NCI-H1417 (cell line): ENCODE measurements at regions not wholly inside any gene's neighbourhood (a gene's known extent, or its start where the extent isn't known, plus 50 kb on each side); places are given as distances from the start of the nearest gene placed in this dataset.

ENCODE experiments used
- DNase-seq, 3 experiments: peaks; one replicate each; lab custom pipeline; 2025; lab: John Stamatoyannopoulos, UW

DNA sequence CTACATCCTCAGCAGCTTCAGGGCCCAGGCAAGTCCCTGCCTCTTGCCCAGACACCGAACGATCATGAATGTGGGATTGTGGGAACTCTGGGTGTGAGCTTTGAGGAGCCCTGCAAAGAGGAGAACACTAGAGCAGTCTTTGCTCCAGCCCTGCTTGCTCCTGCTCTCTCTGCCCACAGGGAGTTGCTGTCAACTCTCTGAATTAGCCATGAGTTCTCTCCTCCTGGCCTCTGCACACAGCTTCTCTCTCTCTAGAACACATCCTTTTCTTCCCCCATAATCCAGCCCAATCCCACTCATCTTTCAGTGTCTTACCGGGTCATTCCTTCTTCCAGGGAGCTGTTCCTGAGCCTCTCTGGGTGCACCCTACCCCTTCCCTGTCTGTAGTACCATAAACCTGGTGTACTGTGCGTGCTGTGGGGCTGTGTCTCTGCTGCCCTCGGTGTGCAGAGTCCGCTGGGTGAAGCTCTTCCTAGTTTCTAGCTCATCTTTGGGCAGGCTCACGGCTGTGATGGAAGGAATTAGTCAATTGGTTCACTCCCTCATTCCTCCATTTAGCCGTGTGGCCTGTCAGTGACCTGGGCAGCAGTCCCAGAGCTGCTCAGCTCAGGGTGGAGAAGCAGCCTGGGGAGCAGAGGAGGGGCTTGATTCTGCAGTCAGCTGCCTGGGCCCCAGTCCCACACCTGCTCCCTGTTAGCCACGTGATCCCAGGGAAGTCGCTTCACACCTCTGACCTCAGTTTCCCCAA, 132.9 kb upstream of the HDAC4 start:
- DNase-seq = no peak

DNA sequence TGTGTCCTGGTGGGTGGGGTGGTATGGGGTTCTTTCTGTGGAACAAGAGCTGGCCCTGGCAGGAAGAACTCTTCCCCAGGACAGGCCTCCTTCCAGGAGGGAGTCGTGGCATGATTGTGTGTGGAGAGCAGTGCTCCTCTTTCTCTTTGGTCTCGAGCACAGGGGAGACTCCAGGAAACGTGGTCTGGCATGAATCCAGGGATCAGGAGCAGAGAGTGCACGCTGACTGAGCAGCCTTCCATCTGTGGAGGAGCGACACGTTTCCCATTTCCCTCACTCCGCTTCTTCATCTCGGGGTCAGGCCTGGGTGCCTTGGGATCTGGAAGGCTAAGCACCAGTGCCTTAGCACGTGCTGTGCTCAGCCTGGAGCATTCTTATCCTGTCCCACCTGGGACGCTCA, 132.0 kb upstream of the HDAC4 start:
- no peak for DNase-seq

DNA sequence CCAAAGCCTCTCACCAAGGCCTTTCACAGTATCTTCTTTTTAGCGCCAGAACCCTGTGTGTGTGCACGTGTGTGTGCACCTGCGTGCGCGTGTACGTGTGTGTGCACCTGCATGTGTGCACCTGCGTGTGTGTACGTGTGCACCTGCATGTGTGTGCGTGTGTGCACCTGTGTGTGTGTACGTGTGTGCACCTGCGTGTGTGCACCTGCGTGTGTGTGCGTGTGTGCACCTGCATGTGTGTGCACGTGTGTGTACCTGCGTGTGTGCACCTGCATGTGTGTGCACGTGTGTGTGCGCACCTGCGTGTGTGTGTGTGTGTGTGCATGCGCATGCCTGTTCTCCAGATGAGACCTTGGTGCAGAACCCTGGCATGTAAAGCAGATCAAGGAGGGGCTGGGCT, 131.4 kb upstream of the HDAC4 start:
- DNase-seq = no peak

DNA sequence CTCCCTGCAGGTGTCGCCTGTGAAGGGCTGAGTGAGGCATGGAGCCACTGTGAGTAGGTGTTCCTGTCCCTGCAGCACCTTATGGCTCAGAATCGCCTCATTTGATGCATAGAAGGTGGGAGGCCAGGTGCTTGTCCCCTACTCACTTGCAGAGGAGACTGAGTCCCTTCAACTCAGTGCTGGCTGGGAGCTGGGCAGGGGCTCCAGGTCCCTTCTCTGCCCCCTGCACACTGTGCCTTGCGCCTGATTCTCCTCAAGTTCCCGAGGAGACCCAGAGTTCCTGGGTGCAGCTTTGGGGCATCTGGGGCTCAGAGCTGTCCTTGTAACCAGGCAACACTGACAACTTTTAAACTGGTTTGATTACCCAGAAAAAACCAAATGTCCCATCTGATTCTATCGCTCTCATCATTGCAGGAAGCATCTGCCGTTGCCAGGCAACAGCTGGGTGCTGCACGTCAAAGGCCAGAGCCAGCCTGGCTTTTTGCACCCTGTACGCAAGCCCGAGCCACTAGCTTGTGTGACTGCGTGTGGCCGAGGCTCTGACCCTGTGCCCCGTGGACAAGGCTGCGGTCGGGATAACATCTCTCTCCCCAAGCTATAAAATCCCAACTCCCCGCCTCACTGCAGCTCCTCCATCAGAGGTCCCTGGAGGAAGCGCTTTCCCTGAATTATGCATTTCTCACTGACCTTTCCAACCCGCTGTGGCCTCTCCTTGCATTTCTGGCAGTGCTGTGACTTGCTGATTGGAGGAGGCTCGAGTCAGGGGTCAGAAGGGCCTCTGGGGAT, 130.8 kb upstream of the HDAC4 start:
- peak in 1 of 3 experiments; percentile 23 for DNase-seq

DNA sequence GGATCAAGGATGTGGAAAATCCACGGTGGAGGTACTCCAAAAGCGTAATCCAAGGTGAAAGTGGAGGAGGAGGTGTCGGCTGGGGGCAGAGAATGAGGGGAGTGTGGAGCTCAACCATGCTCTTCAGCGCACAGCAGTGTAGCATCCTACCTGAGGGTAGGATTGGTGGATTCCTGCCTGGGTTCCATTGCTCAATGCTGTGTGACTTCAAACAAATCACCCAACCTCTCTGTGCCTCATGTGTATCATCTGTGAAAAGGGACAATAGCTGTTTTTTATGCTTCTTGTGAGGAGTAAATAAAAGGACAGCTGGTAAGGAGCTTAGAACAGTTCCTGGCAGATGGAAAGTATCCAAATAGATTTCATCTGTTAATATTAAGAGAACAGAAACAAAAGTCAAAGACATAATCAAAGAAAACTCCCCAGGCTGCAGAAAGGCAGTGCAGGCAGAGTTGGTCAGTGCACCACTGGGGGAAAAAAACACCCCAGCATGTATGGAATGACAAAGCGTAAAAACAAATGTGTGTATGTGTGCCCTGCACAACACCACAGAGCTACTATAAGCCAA, 130.0 kb upstream of the HDAC4 start:
- DNase-seq = no peak

DNA sequence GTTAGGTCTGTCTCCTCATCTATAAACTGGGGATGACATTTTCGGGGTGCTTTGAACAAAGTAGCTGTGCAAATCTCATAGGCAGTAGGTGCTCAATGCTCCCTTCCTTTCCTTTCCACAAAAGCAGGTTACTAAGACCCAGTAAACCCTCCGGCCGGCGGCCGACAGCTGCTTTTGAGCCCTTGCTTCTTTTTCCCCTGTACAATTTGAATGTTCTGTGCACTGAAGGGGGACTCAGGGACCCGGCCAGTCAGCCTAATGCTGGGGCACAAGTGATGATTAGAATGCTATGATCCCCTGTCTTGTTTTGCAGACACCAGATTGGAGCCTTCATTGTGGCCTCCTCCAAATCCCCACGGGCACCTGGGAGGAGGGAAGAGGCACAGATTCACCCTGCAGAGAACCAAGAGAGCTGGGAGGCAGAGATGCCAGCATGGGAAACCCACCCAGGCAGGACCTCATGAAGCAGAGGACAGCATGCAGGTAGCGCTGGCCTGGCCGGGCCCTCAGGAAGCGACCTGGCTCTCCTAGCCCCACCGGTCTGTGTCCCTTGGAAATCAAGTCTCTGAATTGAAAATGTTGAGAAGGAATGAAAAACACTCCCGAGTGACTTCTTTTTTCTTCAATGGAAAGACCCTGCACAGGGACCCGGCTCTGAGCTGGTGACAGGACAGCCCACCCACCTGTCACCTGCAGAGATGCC, 128.6 kb upstream of the HDAC4 start:
- no peak for DNase-seq

DNA sequence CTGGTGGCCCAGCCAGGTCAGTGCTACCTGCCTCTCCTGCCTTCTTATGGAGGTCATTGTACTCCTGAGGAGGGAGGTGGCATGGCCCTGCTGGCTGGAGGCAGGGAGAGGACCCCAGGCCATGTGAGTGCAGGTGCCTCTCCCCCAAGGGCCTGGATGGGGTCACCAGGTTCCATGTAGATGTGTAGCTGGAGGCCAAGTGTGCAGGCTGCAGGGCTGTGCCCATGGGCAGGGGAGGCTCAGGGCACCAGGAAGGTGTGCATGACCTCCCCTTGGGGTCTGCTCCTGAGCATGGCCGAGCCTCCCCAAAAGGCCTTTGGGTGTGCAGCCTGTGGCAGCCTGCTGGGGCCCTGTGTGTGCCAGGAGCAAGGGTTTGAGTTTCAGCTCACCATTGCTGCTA, 128.1 kb upstream of the HDAC4 start:
- DNase-seq = no peak

DNA sequence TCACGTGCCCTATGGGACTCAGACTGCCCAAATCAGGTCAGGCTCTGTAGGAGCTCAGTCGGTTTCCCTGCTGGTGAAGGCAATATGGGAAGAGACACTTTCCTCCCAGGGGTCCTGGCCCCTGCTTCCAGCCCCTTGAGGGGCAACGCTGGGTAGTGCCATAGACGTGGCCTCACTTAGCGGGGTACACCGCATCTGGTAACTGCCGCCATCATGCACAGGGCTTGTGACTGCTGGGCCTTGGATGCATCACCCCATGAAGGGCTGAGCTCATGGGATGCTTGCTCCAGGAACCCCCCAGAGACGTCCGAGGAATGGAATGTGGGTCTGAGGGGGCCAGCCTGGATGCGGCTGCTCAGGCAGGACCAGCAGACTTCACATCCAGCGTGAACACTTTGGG, 127.3 kb upstream of the HDAC4 start:
- DNase-seq = no peak

DNA sequence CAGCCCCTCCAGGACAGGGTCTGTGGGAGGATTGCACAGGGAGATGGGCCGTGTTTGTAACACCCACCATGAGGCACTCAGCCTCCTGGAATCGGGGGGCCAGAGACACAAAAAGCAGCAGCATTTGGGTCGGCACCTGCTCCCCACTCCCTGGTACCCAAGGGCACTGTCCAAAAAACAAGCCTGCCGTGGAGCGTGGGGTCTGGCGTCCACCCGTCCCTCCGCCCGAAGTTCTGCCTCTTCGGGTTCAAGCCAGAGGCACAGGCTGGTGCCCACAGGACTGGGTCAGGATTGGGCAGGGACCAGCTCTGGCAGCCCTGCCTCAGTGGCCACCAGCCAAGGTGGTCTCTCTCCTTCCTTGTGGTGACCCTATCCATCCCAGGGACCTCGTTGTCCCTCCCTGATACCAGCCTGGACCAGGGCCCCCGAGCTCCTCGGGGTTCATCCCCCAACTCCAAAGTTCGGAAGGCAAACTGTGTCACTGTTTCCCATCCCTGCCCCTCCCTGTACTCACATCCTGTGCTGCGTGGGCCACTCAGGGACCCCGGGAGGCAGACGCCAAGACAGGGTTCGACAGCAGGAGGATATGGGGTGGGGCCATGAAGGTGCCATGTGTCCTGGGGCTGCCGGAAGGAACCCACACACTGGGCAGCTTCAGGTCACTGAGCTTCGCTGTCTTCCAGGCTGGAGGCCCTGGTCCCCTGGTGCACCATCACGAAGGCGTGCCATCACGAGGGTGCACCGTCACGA, 126.0 kb upstream of the HDAC4 start:
- no peak for DNase-seq

DNA sequence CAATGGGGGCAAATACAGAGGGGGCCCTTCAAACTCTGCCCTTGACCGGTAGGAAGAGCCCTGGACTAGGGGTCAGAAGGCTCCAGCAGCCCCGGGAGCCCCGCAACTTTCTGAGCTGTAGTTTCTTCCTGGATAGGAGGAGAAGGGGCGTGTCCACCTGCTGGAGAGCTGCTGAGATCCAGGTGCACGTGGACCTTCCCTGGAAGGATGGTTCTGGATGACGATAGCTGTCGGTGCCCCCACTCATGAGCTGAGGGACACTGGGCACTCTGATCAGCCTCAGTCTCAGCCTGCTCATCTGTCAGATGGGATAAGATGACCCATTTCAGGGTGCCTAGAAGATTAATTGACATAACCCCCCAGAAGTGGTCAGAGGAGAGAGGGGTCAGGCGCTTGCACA, 125.2 kb upstream of the HDAC4 start:
- DNase-seq = no peak

DNA sequence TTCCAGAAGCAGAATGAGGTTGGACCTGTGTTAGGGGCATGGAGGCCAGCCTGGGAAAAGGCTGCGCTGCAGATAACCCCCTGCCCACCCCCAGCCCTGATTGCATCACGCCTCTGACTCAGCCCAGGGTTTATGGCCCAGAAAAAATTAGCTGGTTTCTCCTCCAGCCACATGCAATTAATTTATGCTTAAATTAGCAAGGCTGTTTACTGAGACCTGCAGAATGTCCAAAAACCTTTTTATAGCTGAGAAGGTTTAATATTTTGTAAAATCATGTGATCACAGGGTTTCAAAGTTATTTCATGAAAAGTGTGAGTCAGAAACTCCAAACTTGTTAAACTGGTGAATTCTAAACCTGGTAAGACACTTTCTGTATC, 123.1 kb upstream of the HDAC4 start:
- DNase-seq = peak in 2 of 3 experiments; percentile 13 to 50

DNA sequence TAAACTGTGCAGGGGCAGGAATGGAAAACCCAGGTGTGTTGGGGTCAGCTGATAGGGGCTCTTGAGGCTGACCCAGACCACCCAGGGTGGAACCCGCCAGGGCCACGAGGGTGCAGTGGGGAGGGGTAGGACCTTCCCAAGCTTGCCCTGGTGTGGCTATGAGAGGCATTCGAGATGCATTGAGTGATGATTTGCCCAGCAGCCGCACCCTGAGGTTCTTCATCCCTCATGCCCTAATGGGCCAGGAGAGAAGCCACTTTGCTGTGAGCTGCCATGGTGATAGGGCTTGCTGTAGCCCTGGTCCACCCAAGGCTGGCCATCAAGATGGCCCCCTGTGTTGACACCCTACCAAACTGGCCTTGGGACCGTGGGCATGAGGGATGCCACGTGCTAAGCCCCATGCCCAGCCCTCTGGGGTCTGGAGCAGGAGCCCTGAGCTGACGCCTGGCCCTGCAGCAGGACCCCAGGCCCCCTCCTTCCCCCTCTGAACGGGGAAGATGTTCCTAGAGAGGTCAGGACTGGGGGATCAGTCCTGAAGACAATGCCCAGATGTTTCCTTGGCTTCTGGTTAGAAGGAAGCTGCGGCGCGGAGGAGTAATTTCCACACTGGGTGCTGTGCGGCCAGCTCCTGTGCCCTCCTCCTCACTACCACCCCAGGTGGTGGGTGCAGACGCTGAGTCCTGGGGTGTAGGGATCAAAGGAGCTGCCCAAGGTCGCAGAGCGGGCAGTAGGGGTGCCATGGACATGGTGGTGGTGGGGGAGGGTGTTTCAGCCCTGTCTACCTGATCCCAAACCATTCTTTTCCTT, 122.5 kb upstream of the HDAC4 start:
- no peak for DNase-seq

DNA sequence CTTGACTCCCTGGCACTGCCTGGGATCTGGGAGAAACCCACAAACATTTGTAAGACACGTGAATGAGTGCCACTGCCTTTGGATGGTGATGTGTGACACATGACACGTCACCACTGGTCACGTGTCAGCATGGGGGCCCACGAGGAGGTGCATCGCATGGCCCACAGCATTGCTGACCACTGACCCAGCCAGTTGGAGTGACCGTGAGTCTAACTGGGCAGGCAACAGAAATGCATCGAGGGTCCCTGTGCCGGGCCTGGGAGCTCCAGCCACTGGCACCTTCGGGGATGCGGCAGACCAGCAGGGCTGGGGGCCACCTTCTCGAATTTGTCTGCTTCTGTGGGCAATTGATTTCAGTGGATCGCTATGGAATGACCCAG, 121.9 kb upstream of the HDAC4 start:
- no peak for DNase-seq

DNA sequence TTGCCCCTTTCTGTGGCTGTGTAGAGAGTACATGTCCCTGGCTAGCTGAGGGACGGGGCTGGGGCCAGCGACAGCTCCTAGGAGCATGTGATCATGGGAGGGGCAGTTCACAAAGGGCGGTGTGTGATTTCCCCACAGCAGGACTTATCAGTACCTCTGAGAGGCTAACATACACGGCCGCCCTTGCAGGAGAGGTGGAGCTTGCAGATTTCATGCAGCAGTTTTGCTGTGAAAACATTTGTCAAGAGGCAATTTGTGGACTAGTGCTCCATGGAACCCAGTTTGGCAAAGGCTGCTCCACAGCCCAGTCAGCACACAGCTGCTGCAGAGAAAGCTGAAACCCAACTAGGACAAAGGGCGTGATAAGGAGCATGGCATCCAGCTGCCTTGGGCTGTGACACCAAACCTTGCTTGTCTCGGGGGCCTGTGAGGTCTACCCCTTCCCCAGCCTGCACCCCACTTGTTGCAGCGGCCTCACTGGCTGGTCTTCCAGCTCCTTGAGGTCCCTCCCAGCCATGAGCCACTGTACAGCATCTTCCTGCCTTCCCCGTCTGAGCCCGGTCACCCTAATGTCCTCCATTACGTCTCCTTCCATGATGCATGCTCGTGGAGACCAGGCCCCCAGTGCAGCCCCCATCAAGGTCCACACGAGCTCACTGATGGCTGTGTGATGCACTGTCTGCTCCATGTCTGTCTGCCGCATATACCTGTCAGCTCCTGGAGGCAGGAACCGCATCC, 121.4 kb upstream of the HDAC4 start:
- no peak for DNase-seq

DNA sequence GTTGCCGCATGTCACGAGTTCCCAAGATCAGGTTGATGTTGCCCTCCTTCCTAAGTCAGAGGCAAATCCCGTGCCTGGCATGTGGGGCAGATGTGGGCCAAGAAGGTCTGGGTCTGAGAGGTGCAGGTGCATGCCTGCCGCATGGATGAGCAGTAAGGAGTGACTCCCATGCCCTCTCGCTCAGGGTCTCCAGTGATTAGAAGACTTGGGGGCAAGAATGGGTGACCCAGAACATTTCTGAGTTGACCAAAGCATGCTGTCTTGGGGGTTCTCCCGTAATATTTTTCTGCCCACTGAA, 120.6 kb upstream of the HDAC4 start:
- no peak for DNase-seq

DNA sequence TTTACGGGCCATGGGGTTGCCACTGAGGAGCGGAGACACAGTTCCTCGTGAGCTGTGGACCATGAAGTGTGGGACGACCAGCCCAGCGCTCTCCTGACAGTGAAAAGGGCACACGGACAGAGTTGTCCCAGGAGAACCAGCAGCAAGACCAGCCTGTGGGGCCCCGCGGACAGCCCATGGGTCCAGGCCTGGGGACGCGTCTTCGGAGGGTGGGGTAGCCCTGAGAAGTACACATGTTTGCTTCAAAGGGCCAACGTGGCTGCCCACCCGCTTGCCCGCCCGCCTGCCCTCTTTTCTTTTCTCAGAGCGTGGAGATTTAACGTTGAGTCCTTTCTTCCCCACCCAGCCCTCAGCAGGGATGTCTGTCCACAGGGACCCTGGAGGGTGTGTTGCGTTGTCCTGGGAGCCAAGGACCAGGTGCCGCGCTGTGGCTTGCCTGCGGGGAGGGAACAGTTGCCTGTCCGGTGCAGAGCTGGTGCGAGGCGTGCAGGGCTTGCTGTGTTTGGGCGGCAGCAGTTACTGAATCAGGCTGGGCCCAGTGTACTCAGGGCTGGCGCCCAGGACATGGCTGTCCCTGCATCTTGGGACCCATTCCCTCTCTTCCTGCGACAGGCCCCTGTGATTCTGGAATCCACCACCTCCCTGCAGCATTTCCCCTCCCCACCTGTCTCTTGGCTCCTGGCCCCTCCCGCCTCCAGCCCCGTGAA, 120.1 kb upstream of the HDAC4 start:
- DNase-seq = no peak

DNA sequence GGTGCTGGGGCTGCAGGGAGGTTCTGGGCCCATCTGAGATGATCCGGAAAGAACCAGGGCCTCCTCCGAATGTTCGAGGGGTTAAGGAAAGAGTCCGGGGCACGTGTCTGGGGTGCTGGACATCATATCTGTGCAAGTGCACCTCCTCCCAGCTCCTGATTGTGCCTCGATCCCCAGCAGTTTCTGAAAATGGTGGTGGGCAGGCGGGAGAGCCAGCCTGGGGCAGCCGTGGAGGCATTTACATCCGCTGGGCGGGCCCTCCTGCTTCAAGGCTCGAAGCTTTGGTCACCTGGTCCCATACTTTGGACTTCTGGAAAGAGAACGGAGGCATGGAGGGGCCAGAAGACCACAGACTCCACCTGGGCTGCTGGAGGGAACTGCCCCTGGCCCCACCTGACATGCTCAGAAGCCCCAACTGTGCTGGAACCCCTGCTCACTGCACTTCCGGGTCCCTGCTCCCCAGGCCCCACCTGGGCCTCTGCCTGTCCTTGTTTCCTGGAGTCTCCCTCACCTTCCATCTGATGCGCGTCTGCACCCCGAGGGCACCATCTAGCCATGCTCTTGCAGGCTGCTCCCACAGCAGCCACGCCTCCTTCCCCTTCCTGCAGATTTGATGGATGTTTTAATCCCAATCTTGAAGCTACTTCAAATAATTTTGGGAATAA, 119.2 kb upstream of the HDAC4 start:
- no peak for DNase-seq

DNA sequence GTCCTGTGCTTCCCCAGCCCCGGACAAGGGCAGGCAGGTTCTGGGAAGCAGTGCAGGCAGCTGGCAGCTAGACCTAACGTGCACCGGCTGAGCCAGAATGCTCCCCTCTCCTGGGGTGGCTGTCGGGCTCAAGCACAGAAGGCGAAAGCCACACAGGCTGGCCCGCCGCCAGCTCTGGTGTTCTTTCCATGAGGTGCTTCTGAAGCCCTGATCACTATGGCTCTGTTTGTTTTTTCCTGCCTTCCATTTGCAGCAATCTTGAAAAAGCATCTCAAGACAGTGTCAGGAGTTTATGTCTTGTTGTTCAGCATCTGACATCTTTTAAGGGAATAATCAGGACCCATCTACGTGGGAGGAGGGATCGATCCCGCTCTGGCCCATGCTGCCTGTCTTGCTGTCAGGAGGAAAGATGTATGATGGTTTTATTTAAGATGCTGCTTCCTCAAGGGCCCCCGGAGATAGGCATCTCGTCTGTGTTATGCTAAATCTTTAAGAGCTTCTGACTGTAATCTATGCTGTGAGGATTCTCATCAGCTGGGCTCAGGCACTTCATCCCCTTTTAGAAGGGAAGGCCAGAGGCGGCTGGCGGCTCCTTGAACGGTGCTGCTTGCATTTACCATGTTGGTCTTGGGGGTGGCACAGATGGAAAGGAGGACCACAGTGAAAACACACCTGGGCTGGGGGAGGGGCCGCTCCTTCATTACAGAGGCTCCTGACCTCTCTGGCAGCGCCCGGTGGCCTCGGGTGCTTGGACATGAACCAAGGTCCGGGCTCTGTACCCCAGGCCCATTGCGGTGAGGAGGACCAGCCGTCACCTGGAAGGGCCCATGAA, 118.5 kb upstream of the HDAC4 start:
- peak in 2 of 3 experiments; percentile 25 to 28 for DNase-seq
